ENCODE measurements at regions not wholly inside any gene's neighbourhood (a gene's known extent, or its start where the extent isn't known, plus 50 kb on each side); places are given as distances from the start of the nearest gene placed in this dataset.

DNA sequence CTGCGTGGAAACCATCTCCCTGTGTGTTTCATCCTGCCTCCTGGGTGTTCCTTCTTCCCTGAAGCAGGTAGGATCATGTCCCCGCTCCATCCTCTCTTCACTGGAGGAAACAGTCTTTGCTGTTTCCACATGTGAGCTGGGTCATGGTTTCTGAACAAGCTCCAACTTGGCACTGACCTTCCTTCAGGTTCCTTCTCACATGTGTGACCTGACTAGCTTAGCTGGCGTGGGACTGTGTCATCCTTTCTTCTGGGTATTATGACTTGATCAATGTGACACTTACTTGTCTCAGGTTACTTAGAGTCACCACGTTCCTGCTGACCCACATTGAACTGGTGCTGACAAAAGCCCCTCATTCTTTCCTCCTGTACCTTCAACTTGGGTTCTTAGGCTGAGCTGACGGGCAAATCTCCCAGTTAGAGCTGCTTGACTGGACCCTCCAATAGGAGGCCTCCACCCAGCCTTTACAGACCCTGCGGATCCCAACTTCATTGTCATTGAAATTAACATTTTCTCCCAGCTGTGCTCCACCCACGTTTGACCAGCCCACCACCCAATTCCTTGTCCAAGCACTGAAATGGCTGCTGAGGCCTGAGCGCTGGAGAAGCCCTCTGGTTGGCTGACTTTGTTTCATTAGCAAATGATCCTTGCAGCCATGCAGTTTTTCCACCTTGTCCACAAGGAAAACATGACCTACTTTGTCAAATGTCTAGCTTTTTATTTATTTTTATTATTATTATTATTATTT is 128.1 kb downstream of the DDX1 start:
- TF ChIP-seq POLR2A (IDR thresholded peaks at IDR 0.05): no peak
- TF ChIP-seq, protein P1, sequence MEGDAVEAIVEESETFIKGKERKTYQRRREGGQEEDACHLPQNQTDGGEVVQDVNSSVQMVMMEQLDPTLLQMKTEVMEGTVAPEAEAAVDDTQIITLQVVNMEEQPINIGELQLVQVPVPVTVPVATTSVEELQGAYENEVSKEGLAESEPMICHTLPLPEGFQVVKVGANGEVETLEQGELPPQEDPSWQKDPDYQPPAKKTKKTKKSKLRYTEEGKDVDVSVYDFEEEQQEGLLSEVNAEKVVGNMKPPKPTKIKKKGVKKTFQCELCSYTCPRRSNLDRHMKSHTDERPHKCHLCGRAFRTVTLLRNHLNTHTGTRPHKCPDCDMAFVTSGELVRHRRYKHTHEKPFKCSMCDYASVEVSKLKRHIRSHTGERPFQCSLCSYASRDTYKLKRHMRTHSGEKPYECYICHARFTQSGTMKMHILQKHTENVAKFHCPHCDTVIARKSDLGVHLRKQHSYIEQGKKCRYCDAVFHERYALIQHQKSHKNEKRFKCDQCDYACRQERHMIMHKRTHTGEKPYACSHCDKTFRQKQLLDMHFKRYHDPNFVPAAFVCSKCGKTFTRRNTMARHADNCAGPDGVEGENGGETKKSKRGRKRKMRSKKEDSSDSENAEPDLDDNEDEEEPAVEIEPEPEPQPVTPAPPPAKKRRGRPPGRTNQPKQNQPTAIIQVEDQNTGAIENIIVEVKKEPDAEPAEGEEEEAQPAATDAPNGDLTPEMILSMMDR (IDR thresholded peaks at IDR 0.05): no peak

All from uterus (tissue), 2 donors.